HG02759 (cell line): ENCODE measurements at regions not wholly inside any gene's neighbourhood (a gene's known extent, or its start where the extent isn't known, plus 50 kb on each side); places are given as distances from the start of the nearest gene placed in this dataset.
A peak's percentile ranks its signal among the peaks of the same experiment; 100 is the strongest.

Experiments
- ATAC-seq: cut with Tn5 transposase; IDR thresholded peaks from one replicate; pipeline ENCODE4 v1.9.1; 2021; ENCODE audit warnings: mild to moderate bottlenecking, moderate library complexity; ENCODE audit not compliant: unreplicated experiment

DNA sequence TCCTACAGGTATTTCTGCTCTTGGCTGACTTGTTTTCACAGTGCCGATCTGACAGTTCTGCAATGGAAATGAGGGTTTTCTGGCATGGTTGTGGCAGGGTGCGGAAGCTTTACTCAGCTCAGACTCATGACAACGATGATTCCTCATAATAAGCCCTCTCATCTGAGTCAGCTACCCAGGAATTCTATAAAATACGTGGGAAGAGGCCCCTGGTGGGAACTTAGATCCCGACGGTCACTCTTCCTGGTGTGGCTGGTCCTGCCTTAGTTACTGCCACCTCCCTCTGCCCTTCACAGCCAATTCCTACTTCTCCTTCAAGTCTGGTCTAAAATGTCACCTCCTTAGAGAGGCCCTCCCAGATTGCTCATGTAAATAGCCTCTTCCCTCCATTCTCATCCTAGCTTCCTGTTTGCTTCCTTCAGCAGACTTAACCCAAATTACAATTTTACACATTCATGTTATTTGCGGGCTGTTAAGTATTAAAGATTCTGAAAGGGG, 104.2 kb upstream of the MAP1LC3B2 start:
- no peak for ATAC-seq

DNA sequence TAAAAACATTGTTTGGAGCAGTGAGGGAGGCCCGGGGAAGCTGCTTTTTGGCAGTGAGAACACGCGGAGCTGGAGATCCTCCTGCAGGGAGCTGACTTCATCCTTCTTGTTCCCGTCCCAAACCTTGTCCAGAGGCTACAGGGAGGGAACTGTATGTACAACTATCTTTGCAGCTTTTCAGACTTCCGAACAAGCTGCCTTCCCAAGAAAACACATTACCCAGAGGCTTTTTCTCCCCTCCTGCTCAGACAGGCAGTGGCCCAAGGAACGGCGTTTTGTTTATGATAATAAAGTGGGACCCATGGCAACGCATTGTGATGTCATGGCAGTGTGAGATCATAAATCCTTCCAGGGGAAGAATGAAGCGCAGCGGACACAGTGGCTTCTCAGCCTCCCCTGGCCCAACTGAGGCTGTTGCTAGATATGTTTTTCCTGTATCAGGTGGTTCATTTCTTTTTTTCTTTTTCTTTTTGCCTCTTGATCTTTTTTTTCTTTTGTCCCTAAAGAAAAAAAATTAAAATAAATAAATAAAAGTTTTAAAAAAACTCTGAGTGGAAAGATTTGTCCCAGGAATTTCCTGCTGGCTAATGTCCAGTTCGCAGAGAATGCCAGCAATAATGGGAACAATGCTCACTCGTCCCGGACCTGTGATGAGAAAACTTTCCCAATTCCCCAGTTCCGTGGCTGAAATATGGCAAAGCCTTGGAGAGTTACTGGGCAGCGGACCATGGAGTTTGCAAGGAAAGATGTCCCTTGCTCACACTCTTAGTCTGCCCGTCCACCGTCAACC, 103.4 kb upstream of the MAP1LC3B2 start:
- no peak for ATAC-seq

DNA sequence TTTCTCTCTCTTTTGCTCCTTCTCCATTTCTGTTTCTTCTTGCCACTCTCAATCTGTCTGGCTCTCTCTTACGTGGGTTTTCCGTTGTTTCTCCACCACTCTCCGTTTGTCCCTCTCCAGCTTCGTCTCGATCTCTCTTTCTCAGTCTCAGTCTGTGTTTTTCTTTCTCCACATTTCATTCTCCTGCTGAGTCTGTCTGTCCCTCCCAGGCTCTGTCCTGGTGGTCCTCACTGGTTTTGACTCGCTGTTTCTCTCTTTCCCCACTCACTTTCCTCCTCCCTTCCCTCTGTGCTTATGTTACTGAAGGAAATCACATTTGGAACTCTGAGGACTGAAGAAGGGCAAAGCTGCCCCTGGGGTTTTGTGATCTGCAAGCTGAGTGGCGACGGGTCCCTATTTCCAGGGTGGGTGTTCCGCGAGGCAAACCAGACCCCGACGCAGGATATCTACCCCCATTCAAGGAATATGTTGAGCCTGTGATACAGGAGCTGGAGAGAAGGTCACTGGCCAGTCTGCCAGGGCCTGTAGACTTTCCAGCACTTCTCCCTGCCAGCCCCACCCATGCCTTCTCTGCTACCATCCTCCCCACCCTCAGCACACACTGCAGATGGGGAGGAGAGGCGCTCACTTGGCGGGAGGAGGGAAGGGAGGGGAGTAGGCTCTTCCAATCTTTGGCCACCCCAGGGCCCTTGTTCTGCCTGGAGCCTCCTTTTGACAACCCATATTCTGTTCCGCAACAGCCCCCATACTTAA, 102.7 kb upstream of the MAP1LC3B2 start:
- no peak for ATAC-seq

DNA sequence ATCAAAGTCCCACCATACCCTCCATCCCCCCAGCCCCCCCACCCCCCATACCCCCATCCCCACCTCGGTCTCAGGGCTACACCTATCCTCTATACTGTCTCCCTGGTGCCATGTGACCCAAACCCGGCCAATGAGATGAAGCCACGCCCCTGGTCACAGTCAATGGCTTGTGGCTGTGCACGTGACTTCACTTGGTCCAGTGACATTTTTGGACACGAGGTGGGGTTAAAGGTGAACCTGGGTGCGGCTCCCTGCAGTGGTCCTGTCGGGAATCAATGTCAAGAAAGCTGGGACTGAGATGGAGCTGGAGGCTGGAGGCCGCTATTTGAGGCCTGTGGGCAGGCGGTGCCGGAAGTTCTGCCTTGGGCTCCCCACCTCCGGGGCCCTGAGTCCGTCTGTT, 100.7 kb upstream of the MAP1LC3B2 start:
- no peak for ATAC-seq

DNA sequence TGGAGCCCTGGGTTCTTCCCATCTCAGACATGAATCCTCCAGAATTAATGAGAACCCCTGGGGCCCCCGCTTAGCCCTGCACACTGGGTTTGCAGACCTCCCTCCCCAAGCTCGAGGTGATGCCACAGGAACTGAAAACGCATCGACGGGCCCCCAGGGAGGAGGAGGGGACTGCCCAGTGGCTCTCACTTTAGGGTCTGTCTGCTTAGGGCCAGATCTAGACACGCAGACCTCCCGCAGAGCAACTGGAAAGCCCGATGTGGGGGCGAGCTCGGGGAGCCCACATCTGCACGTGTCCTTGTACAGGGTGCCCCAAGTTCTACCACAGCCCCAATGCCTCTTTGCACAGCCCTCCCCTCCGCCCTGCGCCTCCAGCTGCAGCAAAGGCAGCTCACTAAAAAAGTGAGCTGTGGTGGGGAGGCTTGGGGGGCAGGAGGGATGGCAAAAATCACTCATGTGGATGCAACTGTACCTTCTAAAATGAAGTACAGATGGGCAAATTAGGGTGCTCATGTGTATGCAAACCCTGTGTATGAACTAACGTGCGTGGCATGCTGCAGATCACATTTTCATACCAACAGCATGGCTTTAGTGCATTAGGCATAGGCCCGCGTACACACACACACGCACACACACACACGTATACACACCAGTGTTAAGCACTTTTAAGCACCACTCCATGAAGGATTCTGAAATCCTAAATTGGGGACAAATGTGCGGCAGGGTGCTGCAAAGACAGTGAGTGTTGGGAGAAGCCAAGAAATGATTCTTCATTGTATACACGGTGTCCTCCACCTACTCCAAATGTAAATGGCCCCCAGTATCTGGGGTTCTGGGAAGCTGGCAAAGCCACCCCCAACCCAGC, 99.9 kb upstream of the MAP1LC3B2 start:
- ATAC-seq = peak; percentile 53

DNA sequence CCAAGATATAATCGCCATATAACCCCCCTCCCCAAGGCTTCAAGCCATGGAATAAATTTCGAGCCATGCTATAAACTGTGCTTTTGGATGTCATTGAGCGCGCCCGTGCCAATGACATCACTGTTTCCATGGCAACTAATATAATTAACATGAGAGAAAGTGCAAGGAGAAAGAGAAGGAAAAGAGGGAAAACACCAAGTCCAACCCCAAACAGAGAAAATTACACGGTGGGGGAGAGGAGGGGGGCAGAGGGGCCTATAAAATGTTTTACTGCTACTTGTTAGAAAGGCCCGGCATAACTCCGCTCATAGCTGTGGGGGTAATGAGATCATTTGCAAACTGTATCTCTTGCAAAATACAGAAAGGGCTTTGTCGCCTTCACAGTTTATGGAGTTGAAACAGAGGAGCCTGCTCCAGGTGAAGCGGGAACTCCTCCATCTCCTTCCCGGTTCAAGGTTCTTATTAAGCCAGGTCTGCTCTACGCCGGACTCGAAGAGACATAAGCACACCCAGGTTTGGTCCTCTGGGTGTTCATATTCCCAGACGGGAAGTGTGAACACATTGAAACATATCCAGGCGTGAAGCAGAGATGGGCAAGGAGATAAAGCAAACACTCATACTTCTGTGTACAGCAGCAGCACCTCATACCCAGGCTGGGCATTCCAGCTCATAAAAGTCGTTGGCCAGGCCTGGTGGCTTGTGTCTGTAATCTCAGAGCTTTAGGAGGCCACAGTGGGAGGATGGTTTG, 99.1 kb upstream of the MAP1LC3B2 start:
- no peak for ATAC-seq

DNA sequence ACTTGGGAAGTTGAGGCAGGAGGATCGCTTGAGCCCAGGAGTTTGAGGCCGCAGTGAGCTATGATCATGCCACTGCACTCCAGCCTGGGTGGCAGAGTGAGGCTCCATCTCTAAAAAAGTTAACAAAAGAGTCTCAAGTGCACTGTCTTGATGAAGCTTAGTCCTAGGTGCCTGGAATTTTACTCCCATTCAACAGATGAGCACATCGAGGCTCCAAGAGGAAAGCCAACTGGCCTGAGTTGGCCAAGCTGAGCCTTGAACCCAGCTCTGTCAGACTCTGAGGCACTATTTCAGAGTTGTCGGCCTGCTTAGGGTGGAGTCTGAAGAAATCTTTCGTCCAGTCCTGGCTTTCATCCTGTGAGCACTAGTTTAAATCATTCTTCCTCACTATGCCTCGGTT, 98.1 kb upstream of the MAP1LC3B2 start:
- no peak for ATAC-seq

DNA sequence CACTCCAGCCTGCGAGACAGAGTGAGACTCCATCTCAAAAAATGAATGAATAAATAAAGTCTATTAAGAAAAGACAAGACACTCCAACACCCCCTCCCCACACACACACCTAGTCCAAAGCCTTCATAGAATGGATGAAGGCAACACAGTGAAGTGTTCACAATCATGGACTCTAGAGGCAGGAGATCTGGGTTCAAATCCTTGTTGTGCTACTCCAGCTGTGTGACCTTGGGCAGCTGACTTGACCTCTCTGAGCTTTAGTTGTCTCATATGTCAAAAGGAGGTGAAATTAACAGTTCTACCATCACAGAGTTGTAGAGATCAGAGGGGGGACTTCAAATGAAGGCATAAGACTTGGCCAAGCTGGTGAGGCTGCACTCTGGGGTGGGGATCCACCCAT, 95.8 kb upstream of the MAP1LC3B2 start:
- no peak for ATAC-seq

DNA sequence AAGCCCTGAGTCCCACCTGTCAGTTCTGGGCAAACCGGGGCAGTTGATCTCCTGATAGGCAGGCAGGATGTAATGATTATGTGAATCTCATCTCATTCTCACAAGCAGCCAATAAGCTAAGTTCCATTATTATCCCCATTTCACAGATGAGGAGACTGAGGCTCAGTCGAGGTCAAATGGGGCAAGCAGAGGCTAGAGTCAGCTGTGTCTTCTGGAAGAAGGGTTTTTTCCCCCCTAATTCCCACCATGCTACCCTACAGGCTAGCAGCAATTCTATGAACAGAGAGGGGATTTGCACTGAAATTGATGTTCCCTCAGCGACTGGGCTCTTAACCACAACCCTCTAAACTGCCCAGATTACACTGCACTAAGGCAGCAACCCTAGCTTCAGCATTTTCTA, 93.8 kb upstream of the MAP1LC3B2 start:
- ATAC-seq = no peak

DNA sequence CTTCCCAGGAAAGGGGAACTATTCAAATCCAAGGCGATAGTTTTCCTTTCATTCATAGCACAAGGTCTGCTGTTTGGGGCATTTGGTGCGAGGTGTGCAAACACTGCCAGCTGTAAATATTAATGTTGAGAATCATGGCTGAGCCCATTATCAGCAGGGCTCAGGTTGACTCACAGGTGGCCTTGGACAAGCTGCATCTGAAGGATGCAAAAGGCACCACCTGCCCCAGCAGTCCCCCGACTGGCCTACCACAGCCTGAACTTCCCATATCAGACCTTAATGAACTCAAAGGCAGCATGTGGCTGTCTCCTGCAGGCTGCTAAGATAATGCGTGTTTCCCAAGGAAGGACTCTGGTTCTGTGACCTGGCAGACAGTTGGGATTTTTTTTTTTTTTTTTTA, 93.3 kb upstream of the MAP1LC3B2 start:
- ATAC-seq = no peak

DNA sequence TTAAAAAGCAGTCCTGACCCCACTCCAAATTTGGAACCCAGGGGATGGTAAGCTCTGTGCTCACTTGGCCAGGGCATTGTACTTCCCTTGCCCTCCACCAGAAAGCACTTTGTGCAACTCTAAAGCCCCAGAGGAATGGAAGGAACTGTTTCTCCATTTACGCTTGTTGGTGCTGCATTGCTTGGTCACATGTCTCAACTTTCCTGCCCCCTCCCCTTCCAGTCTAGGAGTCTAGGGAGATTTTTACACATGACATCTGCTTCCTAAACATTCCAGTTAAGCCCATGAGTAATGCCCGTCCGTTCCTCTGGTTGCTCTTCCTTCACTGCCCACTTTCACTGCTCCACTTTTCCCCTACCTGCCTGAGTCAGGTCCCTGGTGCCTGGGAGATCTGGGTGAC, 92.6 kb upstream of the MAP1LC3B2 start:
- no peak for ATAC-seq

DNA sequence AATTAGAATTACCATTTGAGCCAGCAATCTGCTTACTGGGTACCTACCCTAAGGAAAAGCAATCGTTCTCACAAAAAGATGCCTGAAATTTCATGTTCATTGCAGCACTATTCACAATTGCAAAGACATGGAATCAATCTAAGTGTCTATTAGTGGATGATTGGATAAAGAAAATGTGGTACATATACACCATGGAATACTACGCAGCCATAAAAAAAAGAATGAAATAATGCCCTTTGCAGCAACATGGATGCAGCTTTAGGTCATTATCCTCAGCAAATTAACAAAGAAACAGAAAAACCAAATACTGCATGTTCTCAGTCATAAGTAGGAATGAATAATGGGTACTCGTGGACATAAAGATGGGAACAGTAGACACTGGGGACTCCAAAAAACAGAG, 89.8 kb upstream of the MAP1LC3B2 start:
- ATAC-seq = no peak

DNA sequence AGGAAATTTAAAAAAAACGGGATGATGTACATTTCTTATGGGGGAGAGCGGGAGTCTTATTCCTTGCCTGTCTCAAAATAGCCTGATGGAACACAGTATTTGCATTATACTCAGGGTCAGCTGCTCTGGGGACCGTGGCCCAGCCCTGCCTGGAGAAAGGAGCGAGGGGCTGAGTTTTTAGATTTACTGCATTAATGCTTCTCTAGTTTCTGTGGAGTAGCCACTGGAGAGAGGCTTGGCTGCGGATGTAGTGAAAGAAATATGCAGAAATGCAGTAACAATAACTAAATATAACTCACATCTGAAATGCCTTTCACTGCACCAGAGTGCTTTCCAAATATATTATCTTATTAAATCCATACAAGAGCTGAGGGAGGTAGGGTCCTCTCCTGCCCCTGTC, 87.6 kb upstream of the MAP1LC3B2 start:
- no peak for ATAC-seq

DNA sequence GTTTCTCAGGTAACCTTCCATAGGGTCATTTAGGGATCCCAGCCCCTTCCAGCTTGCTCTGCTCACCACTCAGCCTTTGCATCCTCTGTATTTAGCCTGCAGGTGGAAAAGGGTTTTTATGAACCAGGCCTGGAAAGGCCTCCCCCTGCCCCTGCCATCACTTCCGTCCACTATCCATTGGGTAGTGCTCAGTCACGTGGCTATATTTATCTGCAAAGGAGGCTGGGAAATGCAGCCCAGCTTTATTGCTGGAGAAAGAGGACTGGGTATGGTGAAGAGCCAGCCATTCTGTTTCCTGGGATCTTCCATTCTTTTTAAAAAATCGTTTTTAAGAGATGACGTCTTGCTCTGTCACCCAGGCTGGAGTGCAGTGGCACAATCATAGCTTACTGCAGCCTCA, 87.0 kb upstream of the MAP1LC3B2 start:
- no peak for ATAC-seq

DNA sequence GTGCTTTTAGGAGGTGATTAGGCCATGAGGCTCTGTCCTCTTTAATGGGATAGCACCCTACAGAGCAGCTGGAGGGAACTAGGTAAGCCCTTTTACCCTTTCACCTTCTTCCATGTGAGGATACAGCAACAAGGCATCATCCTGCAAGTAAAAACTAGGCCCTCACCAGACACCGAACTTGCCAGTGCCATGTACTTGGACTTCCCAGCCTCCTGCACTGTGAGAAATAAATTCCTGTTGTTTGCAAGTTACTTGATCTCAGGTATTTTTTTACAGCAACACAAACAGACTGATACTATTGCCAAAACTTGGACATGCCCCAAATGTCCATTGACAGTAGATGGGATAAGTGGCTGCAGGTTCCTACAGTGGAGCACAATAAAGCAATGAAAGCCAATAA, 85.8 kb upstream of the MAP1LC3B2 start:
- ATAC-seq = no peak

DNA sequence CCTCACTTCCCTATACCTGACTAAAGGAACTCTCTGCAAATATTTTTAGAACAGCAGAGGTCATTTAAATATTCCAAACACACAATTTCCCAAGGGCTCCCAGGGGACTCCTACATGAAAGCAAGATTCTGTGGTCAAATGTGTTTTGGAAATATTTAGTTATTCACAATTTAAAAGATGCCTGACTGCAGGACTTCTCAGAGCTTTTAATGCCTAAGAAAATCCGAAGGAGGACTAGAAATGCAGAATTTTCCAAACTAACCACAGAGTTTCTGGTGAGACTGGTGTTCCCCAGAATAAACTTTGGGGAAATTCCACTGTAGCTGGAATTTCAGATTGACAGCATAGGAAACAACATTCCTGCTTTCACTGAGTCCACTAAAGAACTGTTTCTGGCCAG, 84.8 kb upstream of the MAP1LC3B2 start:
- no peak for ATAC-seq

DNA sequence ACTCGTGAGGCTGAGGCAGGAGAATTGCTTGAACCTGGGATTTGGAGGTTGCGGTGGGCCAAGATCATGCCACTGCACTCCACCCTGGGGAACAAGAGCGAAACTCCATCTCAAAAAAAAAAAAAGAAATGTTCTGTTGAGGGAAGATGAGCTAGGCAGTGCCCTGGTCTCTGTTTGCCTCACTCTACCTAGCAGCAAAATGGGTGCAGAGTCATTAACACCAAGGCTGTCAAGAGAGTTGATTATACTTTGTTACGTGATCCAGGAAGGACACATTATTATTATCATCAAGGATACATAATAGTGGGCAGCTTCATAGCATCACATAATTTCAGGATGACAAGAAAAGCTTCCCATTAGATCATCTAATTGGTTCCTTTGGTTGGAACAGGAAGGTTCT, 84.3 kb upstream of the MAP1LC3B2 start:
- ATAC-seq = no peak

DNA sequence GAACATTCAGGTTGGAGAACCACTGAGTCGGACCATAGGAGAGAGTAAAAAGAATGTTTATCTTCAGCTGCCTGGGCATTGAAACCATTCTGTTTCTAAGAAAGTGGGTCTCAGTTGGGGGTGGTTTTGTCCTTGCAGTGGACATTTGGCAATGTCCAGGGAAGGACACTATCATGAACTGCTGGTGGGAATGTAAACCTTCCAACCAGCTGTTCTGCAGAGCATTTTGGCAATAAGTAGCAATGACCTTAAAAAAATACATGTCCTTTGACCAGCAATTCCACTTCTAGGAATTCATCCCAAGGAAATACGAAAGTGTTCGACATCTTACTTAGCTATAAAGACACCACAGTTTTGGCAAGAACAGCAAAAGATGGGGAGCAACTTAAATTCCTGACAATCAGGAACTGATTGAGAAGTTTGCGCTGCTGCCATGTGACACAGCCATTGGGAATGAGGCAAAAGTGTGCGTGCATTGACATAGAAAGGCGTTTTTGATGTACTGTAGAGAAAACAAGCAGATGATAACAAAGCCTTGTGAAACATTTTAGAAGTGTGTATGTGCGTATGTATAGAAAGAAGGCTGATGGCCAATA, 82.9 kb upstream of the MAP1LC3B2 start:
- no peak for ATAC-seq

DNA sequence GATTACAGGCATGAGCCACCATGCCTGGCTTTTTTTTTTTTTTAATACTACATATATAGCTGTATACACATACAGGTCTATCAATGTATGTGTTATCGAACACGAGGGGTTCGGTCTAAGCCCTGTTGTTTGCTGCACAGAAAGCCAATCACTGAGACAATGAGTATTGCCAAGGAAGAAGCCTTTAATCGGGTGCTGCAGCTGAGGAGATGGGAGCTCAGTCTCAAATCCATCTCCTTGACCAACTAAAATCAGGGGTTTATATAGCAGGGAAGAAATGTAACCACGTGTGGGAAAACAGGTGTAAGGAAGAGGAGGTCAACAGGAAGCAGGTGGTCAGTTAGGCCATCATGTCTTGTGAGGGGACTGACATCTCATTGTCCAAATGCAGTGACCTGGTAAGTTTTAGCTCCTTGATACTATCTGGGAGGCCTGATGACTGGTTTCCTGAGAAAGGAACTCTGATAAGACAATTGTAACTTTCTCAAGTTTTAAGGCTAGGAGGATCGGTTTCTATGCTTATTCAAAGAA, 80.9 kb upstream of the MAP1LC3B2 start:
- ATAC-seq = no peak

DNA sequence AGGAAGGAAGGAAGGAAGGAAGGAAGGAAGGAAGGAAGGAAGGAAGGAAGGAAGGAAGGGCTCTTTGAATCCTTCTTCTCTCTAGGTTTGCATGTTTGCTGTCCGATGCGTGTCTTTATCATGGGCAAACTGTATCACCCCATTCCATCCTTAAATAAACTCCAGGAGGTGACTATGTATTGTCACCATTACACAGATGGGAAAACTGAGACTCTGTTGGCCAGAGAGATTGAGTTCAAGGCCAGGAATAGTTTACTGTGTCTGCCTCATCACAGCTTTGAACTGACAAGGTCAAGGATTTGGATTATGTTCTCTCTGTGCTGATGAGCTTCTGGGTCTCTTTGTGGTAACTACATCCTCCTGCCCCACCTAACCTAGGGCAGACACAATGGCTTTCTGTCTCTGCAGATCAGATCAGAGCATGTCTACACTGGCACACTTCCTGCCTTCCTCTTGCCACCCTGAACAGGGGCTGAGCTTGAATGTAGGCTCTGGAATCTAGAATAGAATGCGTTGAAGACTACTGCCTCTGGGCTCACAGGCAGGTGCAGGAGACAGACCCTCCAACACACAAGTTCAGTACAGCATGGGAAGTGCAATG, 78.9 kb upstream of the MAP1LC3B2 start:
- no peak for ATAC-seq
